HG03108 (cell line): ENCODE measurements at regions not wholly inside any gene's neighbourhood (a gene's known extent, or its start where the extent isn't known, plus 50 kb on each side); places are given as distances from the start of the nearest gene placed in this dataset.

Experiments
- ATAC-seq: cut with Tn5 transposase; IDR thresholded peaks from one replicate; pipeline ENCODE4 v1.9.1; 2021; ENCODE audit warnings: moderate library complexity; ENCODE audit not compliant: unreplicated experiment

DNA sequence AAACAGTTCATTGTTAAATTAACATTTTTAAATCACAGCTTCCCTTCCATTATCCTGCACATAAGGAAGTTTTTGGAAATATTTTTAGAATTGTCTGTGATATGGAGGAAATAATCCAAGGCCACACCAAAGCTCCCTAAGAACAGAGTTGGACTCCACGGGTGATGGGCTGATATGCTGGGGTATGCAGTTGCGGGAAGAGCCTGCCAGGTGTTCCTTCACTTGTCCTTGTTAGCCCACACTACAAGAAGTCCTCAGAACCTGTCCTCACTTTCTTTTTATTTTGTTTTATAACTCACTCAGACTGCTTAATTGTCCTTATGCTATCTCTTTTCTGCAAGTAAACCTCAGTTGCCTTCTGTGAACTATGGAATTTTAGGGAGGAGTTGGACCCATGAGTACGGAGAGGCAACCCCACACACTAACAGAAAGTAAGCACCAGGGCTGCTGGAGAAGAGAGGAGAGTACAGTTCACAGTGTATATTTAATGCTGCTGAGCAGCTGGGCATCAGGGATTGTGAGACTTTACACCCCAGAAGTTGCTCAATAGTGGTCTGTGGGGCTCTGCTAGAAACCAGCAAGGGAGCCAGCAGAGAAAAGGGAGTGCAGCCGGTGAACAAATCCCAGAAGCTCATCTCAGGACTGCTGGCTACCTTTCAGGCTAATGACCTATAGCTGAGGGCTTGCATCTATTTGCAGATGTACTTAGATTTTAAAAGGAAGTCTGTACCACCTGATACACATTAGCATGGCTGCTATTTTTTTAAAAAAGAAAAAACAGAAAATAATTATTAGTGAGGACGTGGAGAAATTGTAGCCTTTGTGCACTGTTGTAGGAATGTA is 64.6 kb upstream of the FOXN2 start:
- no peak for ATAC-seq

DNA sequence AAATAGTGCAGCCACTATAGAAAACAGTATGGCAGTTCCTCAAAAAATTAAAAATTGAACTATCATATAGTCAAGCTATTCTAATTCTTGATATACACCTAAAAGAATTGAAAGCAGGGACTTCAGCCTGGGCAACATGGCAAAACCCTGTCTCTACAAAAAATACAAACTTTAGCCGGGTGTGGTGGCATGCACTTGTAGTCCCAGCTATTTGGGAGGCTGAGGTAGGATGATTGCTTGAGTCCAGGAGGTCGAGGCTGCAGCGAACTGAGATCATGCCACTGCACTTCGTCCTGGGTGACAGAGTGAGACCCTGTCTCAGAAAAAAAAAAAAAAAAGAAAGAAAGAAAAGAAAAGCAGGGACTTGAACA is 64.0 kb upstream of the FOXN2 start:
- ATAC-seq, result no peak

DNA sequence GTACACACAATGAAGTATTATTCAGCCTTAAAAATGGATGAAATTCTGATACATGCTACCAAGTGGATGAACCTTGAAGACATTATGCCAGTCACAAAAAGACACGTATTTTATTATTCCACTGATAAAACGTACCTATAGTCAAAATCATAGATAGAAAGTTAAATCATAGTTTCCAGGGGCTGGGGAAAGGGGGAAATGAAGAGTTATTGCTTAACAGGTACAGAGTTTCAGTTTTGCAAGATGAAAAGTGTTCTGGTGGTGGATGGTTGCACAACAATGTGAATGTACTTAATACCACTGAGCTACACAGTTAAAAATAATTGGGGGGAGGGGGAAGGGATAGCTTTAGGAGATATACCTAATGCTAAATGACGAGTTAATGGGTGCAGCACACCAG is 63.5 kb upstream of the FOXN2 start:
- ATAC-seq, result no peak

- no peak for ATAC-seq
Measured at GRCh38 chr2:48251437-48252148, 62.9 kb upstream of the FOXN2 start.

GRCh38 chr2:48253301-48253700 is 61.2 kb upstream of the FOXN2 start:
- ATAC-seq, result no peak

DNA sequence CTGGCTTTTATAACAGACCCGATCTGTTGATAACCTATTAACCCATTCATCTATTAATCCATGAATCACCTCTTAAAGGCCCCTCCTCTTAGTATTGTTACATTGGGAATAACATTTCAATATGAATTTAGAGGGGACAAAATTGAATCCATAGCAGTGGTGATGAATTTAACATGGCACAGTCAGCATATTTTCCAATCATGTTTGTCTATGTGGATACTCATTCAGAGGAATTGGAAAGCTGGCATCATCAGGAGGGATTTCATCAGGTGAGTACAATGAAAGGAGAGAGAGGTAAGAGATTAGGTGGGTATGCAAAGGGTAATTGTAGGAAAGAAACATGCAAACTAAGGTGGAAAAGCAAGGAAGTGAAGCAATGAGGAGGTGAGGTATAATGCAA is 59.6 kb upstream of the FOXN2 start:
- ATAC-seq, result no peak

DNA sequence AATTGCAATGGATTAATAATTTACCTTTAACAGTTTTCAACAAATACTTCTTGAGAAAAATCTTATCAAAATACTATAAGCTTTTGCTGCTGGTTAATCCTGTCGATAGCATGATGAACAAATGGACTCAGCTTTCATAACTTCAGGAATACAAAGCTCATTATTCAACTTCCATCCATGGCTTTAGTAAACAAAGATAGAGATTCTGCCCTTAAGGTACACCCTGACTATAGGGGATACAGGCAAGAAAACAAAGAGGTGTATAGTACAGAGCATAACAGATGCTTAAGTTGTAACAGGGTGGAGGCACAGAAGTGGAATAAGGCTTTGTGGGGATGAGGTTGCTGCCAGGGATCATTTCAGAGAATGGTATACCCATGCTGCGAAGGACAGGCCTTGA is 57.0 kb upstream of the FOXN2 start:
- no peak for ATAC-seq

DNA sequence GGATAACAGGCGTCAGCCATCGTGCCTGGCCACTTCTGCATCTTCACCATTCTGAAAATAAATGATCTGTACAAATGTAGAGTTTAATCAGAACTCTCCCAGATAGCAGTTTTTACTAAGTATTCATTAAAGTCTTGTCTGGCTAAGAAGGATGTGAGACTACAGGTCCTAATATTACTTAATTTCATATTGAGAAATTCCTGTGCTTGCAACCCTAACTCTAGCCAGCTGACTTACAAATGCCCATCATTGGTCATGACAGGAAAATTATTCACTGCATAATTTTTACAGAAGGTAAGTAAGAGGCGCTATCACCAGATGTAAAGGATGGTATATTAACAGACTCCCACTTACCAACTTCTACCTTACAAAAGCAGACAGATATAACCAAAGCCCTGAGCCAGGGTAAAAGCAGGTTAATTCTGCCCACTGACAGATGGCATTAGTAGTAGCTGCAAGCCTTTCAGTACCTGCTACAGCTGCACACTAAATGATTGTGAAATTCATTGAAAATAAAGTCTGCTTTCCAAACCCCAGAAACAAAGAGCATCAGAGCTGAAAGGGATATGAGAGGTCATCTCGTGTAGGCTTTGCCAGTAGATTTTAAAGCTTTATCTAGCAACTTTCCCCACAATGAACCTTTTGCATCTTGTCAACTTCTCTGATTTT is 55.9 kb upstream of the FOXN2 start:
- ATAC-seq, result no peak

GRCh38 chr2:48259811-48260210 is 54.7 kb upstream of the FOXN2 start:
- ATAC-seq, result no peak

DNA sequence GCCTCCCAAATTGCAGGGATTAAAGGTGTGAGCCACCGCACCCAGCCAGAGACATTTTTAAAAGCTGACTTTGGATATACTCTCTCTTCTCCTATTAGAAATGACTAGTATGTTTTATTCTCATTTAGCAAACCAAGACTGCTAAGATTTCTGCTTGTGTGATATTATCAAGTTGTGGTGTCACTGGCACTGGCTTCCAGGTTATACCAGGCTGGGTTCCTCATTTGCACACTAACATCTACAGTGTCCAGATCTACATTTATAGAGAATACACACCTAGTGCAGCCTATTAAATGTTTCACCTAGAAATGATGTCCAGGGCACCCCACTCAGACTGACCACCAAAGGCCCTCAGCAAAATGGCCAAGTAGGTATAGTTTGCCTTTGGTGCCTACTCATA is 49.9 kb upstream of the FOXN2 start:
- no peak for ATAC-seq
